Dedifferentiated amniotic fluid mesenchymal stem cell (primary cell): ENCODE measurements at regions not wholly inside any gene's neighbourhood (a gene's known extent, or its start where the extent isn't known, plus 50 kb on each side); places are given as distances from the start of the nearest gene placed in this dataset.
A peak's percentile ranks its signal among the peaks of the same experiment; 100 is the strongest.
"Not testable (repeated sequence)": the region's sequence is repeated elsewhere in the genome, so short reads cannot be mapped to it uniquely, and the experiment has no call there.

Experiments
- DNase-seq: peaks from one replicate; pipeline ENCODE4 v3.0.0-alpha.2; 2016; ENCODE audit errors: extremely low spot score

DNA sequence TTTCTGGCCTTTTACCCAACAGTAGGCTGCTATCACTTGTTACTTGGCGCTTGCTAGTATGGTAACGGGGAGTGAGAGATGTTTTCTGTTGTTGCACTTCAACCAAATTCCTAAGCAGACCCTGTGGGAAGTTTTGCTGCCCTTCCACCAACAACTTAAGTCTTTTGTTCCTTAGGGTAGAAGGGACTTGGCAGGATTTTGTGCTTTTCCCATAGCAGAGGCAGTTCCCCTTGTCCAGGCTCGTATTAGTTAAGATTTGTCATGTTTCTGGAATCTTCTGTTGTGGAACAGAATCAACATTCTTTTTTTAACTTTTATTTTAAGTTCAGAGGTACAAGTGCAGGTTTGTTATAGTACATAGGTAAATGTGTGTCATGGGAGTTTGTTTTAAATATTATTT, 73.2 kb upstream of the SGIP1 start:
- DNase-seq: no peak

DNA sequence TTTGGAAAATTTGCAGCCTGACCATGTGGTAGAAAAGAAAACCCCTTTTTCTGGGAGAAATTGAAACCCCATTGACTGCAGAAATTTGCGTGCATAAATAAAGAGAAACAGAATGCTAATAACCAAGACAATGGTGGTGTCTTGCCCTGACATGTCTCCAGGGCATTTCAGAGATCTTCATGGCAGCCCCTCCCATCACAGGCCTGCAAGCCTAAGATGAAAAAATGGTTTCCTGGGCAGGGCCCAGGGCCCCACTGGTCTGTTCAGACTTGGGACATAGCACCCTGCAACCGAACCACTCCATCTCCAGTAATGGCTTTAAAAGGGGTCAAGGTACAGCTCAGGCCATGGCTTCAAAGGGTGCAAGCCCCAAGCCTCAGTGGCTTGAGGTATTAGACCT, 71.6 kb upstream of the SGIP1 start:
- no peak for DNase-seq

DNA sequence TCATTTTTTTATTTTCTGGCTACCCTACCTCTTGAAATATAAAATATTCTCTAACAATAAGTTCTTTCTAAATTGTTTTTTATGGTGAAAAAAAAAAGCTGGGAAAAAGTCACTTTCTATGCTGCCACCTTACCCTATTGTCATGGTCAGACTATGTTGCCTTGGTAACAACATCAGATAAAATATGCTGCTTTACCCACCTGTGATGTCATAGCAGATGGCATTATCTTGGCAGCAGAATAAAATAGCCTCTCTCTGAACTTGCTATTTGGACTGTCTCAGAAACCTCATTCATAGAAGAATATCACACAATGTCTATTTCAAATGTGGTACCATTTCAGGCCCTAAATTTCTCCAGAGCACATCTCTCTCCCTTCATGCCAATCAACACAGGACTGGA, 69.6 kb upstream of the SGIP1 start:
- DNase-seq: no peak

DNA sequence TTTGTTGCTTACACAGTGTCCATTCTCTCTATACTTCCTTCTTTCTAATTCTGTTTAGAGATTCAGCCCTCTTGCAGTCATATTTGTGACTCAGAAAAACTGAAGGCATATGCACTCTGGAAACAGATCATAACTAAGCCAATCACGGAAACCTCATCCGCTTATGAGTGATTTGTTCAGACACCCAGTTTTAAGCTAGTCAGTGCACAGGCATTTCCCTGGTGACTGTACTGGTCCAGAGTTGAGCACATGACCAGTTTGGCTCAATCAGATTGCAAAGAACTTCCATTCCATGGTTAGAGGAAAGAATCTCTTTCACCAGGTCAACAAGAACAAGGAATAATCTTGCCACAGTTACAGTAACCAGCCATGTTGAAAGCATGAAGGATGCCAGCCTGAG, 69.2 kb upstream of the SGIP1 start:
- DNase-seq: peak; percentile 87

DNA sequence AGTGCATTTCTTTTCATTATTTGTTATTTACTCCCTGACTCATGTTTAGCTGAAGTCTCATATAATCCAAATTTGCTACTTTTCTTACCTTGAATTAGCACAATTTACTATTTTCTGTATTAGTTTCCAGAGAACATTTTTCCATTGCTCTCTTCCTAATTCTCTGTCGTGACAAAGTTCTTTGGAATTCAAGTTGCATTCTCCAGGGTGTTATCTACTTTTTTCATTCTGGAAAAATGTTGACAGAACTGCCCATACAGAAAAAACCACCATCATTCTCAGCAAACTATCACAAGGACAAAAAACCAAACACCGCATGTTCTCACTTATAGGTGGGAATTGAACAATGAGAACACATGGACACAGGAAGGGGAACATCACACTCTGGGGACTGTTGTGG, 67.3 kb upstream of the SGIP1 start:
- DNase-seq: peak; percentile 79

DNA sequence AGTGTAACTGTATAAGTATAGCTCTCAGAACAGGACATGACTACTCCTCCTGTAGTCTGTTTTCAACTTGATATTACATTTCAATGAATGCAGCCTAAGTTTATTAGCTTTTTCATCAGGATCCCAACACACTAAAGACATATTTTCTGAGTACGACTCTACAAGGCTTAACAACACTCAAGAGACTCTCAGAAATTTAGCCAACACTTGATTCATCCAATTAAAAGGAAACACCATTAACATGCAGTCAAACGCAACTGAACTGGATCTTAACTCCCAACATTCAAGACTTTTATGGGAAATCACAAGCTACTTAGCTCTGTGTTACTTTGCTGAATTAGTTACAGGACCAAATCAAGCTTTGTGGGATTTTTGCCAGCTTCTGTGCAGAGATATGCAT, 65.2 kb upstream of the SGIP1 start:
- DNase-seq: no peak

DNA sequence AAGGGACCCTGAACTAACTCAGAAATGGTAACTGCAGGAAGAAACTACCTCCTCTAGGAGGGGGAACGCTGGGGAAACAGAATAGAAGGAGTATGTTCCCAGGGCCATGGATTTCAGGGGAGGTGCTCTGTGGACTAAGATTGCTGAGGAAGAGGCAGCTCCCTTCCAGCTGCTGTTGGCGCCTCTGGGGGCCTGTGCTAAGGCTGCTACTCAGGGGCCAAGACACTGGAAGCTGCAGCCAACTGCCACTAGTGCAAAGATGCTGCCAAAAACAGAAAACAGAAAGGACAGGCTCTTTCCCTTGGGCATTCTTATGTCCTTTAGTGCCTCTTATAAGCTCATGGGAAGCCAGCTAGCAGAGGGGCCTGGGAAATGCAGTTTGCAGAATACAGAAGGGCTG, 58.0 kb upstream of the SGIP1 start:
- DNase-seq: no peak

DNA sequence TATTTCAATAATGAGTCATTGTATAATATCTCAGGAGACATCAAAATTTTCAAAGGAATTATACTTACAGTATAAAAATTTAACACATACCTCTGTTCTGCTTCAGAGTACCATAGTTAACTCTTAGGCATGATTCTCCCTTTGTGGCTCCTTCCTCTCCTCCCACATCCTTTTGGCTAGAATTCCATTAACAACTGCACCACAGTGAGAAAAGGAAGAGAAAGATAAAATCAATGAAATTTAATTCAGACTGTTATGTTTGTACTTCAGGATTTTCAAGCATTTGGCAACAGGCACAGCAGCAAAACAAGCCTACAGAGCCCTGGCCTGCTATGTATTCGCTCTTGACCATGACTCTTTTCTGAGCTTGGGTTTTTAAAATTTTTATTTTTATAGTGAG, 57.2 kb upstream of the SGIP1 start:
- DNase-seq: peak; percentile 52

DNA sequence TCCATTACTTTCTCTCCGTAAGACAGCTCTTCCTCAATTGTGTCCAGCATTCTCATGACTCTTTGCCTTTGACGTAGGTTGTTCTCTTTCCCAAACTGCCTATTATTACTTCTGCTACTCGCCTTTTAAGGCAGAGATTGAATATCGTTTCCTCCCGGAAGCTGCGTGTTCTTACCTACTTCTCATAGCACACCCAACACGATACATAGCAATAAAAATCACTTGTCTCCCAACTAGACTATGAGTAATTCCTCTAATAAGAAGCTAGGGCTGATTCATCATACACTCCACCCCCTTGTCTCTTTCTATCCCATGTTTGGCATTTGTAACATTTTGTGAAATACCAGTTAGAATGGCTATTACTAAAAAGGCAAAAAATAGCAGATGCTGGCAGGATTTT, 55.8 kb upstream of the SGIP1 start:
- DNase-seq: peak; percentile 65

DNA sequence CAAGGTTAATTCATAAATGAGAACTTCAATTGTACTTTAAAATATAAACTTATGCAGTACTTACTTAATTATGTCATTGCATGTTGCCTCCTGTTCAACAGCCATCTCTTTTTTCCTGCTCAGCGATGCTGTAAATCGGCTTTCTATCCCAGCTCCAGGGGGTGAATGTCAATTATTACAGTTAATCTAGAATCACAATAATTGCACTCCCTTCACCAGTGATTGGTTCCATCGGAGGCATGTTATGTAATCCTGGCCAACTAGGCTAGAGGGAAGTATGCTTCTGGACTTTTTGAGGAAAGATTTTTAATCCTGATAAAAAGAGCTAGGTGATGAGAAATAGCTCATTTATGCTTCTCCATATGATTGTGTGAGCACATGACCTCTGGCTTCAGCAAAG, 53.8 kb upstream of the SGIP1 start:
- no peak for DNase-seq

DNA sequence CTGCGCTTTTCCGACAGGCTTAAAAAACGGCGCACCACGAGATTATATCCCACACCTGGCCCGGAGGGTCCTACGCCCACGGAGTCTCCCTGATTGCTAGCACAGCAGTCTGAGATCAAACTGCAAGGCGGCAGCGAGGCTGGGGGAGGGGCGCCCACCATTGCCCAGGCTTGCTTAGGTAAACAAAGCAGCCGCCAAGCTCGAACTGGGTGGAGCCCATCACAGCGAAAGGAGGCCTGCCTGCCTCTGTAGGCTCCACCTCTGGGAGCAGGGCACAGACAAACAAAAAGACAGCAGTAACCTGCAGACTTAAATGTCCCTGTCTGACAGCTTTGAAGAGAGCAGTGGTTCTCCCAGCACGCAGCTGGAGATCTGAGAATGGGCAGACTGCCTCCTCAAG, 52.7 kb upstream of the SGIP1 start:
- not testable (repeated sequence) for DNase-seq
